Endothelial cell of umbilical vein (primary cell): ENCODE measurements at regions not wholly inside any gene's neighbourhood (a gene's known extent, or its start where the extent isn't known, plus 50 kb on each side); places are given as distances from the start of the nearest gene placed in this dataset.

Experiments
- CTCF ChIP-seq, 2 donors: IDR thresholded peaks; 1 replicate in 1 of 2; 2 replicates in 1 of 2; pipeline ENCODE4 v1.5.1; 2011; ENCODE audit warnings: low read length in 2 of 2, mild to moderate bottlenecking in 2 of 2, moderate library complexity in 2 of 2, control low read depth in 1 of 2, inconsistent platforms in 1 of 2, low read depth in 1 of 2; ENCODE audit not compliant: insufficient read depth in 1 of 2; ENCODE audit errors: extremely low read depth in 1 of 2
- FOS ChIP-seq: IDR thresholded peaks from 2 replicates; pipeline ENCODE4 v1.6.1; 2011; ENCODE audit warnings: mild to moderate bottlenecking, low read length, moderate library complexity, borderline replicate concordance; ENCODE audit not compliant: insufficient read depth
- MAX ChIP-seq: IDR thresholded peaks from 2 replicates; pipeline ENCODE4 v1.6.1; 2011; ENCODE audit not compliant: insufficient read depth, insufficient read length

GRCh38 chr2:209114588-209115240 lies 309.1 kb upstream of the MAP2 start:
- TF ChIP-seq CTCF (IDR thresholded peaks at IDR 0.05; ENCODE audit: extremely low read depth in 1 of 2, insufficient read depth in 1 of 2, low read depth in 1 of 2, low read length in 2 of 2) (no peak), MAX (no peak), FOS (no peak)
